Breast epithelium (tissue), 4 donors: ENCODE measurements at regions not wholly inside any gene's neighbourhood (a gene's known extent, or its start where the extent isn't known, plus 50 kb on each side); places are given as distances from the start of the nearest gene placed in this dataset.

Experiments
- DNase-seq, 2 donors: peaks; one replicate each; pipeline ENCODE4 v3.0.0-alpha.2; 2019; ENCODE audit warnings: low spot score in 2 of 2
- H3K27ac ChIP-seq, 2 donors: fragments of 200-600 bp; sonication (generic) in 1 of 2; one replicate each; pipeline ENCODE4 v1.5.1; 2016 to 2019; ENCODE audit warnings: mild to moderate bottlenecking in 1 of 2
- H3K27me3 ChIP-seq, 2 donors: fragments of 200-600 bp; sonication (generic) in 1 of 2; one replicate each; pipeline versions ENCODE4 v1.5.1 to v1.6.0; 2017 to 2019; ENCODE audit warnings: control low read depth in 1 of 2, mild to moderate bottlenecking in 1 of 2
- H3K36me3 ChIP-seq: fragments of 200-600 bp; one replicate; pipeline ENCODE4 v1.5.1; 2019
- H3K4me1 ChIP-seq, 2 donors: fragments of 200-600 bp; sonication (generic); one replicate each; pipeline ENCODE4 v1.5.1; 2016 to 2019; ENCODE audit warnings: control low read depth in 1 of 2
- H3K4me3 ChIP-seq, 3 donors: fragments of 200-600 bp; sonication (generic); 1 replicate in 2 of 3; 2 replicates in 1 of 3; pipeline ENCODE4 v1.5.1; 2016 to 2019; ENCODE audit warnings: mild to moderate bottlenecking in 3 of 3, moderate library complexity in 2 of 3
- H3K9me3 ChIP-seq, 2 donors: fragments of 200-600 bp; sonication (generic) in 1 of 2; one replicate each; pipeline ENCODE4 v1.5.1; 2016 to 2019; ENCODE audit warnings: control low read depth in 1 of 2
- POLR2A ChIP-seq: fragments of 450-650 bp; IDR thresholded peaks from one replicate; pipeline ENCODE4 v1.6.1; 2016; ENCODE audit warnings: antibody characterized with exemption, mild to moderate bottlenecking, moderate library complexity
- POLR2AphosphoS5 ChIP-seq, 3 donors: sonication (generic); formaldehyde crosslinking; IDR thresholded peaks; one replicate each; pipeline ENCODE4 v1.6.1; 2017; ENCODE audit warnings: antibody characterized with exemption in 3 of 3
- intact Hi-C: fragments of 100-400 bp; cut with DNase I; formaldehyde crosslinking; loops from one replicate; pipeline ENCODE4 v1.15.1; 2023; ENCODE audit warnings: low total_unique reads
- TF ChIP-seq, protein P1 (sequence below), 3 donors: fragments of 450-650 bp; IDR thresholded peaks; one replicate each; pipeline ENCODE4 v1.5.1; 2016 to 2017; ENCODE audit warnings: antibody characterized with exemption in 3 of 3, mild to moderate bottlenecking in 3 of 3, moderate library complexity in 3 of 3

DNA sequence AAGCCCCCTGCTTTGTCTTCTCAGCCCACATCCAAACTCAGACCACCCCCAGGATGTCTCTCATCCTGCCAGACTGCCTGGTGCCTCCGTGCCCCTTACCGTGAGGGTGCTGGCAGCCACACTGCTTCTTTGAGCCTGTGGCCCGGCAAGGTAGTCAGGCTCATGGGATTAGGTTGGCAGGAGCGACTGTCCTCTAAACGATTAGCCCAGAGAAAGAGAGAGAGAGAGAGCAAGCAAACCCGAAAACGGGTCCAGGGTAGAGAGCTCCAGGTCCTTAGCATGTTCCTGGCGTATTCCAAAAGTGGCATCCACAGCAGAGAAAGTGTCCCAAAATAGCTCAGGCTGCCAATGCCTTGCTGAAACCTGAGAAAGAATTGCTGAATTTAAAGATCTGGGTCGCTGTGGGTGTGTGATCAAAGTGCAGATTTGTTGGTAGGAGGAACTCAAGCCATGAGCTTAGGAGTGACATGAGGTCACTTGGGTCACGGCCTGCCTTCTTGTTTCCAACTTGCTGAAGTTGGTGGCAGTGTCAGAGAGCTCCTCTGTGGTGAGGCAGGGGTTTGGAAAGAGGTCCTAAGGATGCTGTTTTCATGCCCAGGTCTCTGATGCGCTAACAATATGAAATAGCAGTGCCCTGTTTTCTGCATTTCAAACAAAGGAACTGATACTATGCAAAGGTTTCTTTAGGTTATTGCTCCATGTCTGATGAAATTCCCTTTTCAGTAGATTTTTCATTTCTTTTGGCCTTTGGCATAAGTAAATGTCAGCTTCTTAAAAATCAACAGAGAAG is 81.6 kb downstream of the RTL9 start:
- Histone ChIP-seq H3K4me3 (no peak overlapping the region), H3K9me3 (no peaks in the 10 kb centered on the region), H3K27ac (no peak overlapping the region)

DNA sequence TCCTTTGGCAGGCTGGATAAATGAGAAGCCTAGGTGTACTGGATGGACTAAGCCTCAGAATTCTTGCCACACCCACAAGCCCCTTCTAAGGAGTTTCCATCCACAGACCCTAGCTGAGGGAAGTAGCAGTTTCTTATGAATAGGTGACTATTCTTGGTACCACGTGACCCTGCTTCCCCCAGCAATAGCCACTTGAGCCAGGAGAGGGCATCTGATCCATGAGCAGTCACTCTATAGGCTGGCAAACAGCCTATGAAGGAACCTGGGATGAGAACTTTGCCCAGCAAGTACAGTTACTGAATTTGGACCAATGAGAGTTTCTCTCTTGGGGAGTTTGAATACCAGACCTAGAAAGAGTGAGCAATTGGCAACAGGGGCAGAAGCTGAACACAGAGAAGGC is 84.0 kb downstream of the RTL9 start:
- H3K4me1 ChIP-seq: no peaks in the 10 kb centered on the region
- no peak overlapping the region for H3K27ac ChIP-seq
- peaks cover 0 to 89% of the 10 kb centered on the region in 2 donors for H3K27me3 ChIP-seq
- H3K4me3 ChIP-seq: no peak overlapping the region
- no peak for DNase-seq
- no peaks in the 10 kb centered on the region for H3K9me3 ChIP-seq
- no peaks in the 10 kb centered on the region for H3K36me3 ChIP-seq
- intact Hi-C loops: no loop called here
- TF ChIP-seq POLR2AphosphoS5 (IDR thresholded peaks at IDR 0.05) (no peak), POLR2A (no peak)
- TF ChIP-seq, protein P1, sequence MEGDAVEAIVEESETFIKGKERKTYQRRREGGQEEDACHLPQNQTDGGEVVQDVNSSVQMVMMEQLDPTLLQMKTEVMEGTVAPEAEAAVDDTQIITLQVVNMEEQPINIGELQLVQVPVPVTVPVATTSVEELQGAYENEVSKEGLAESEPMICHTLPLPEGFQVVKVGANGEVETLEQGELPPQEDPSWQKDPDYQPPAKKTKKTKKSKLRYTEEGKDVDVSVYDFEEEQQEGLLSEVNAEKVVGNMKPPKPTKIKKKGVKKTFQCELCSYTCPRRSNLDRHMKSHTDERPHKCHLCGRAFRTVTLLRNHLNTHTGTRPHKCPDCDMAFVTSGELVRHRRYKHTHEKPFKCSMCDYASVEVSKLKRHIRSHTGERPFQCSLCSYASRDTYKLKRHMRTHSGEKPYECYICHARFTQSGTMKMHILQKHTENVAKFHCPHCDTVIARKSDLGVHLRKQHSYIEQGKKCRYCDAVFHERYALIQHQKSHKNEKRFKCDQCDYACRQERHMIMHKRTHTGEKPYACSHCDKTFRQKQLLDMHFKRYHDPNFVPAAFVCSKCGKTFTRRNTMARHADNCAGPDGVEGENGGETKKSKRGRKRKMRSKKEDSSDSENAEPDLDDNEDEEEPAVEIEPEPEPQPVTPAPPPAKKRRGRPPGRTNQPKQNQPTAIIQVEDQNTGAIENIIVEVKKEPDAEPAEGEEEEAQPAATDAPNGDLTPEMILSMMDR (IDR thresholded peaks at IDR 0.05): no peak

More for the DNA sequence above, 81.6 kb downstream of the RTL9 start:
- Histone ChIP-seq H3K27me3 (peaks cover 0 to 92% of the 10 kb centered on the region in 2 donors), H3K36me3 (no peaks in the 10 kb centered on the region), H3K4me1 (no peaks in the 10 kb centered on the region)
- intact Hi-C loops: no loop called here
- TF ChIP-seq POLR2A (no peak), POLR2AphosphoS5 (IDR thresholded peaks at IDR 0.05) (no peak)
- TF ChIP-seq, protein P1 (IDR thresholded peaks at IDR 0.05): no peak
- DNase-seq: no peak

DNA sequence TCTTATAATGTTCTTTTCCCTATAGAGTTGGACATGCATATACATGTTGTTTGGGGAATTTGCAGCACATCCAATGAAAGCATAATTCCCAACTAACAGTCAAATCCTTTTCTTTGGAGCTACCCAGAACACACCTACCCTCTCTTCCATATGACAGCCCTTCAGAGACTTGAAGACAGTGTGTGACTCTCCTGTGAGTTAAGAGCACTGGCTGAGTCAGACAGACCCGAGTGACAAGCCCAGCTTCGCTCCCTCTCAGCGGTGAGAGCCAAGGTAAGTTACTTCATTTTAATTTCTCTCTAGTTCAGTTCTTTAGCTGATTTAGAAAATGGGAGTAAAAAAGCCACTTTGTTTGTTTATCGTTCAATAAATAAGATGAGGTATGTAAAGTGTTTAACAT is 86.3 kb downstream of the RTL9 start:
- H3K4me3 ChIP-seq: no peak overlapping the region
- DNase-seq: no peak
- H3K9me3 ChIP-seq: no peaks in the 10 kb centered on the region
- no peak for TF ChIP-seq POLR2A
- TF ChIP-seq, protein P1 (IDR thresholded peaks at IDR 0.05): no peak
- TF ChIP-seq POLR2AphosphoS5 (IDR thresholded peaks at IDR 0.05): no peak
- peaks cover 0 to 85% of the 10 kb centered on the region in 2 donors for H3K27me3 ChIP-seq
- intact Hi-C loops: no loop called here
- no peak overlapping the region for H3K27ac ChIP-seq
- H3K4me1 ChIP-seq: no peaks in the 10 kb centered on the region
- H3K36me3 ChIP-seq: no peaks in the 10 kb centered on the region

DNA sequence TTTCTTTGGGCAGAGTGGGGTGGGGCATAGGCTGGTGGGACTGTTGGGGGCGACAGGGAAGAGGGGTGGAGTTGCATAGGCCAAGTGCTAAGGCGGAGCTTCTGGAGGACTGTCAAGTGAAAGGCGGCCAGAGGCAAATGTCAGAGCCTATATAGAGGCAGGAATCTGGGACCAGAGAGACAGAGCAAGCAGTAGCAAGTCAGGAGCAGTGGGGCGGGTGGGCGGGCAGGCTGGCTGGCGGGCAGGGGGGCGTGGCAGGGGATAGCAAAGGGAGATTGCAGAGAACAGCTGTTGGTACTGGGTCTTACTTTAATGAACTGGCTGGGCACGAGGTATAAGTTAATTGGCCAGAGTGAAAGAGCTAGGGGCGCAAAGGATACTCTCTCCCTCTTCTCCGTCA is 89.8 kb downstream of the RTL9 start:
- Histone ChIP-seq H3K27ac (no peak overlapping the region), H3K36me3 (no peaks in the 10 kb centered on the region), H3K9me3 (no peaks in the 10 kb centered on the region), H3K4me1 (no peaks in the 10 kb centered on the region), H3K27me3 (peaks cover 0 to 85% of the 10 kb centered on the region in 2 donors), H3K4me3 (no peak overlapping the region)
- intact Hi-C loops: no loop called here
- TF ChIP-seq, protein P1 (IDR thresholded peaks at IDR 0.05): no peak
- TF ChIP-seq POLR2A: no peak
- no peak for DNase-seq

DNA sequence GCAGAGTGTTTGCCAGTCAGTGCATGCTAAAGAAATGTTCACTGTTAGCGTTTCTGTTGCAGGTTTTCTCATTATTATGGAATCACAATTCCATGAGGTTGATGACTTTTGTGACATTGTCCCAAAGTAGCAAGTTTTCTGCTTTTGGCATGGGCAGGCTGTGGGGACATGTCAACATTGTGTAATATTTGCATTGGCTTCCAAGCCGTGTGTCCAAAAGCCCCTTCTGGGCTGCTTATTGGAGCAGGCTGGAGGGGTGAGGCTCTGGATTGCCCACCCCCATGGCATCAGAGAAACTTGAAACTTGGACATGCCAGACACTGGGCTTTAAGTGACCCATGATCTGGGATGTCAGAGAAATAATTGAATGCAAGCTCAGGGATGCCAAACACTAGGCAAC is 90.7 kb downstream of the RTL9 start:
- Histone ChIP-seq H3K4me1 (no peaks in the 10 kb centered on the region), H3K27ac (no peak overlapping the region), H3K9me3 (no peaks in the 10 kb centered on the region), H3K36me3 (no peaks in the 10 kb centered on the region), H3K4me3 (no peak overlapping the region), H3K27me3 (peaks cover 0 to 76% of the 10 kb centered on the region in 2 donors)
- no peak for DNase-seq
- intact Hi-C loops: no loop called here
- TF ChIP-seq POLR2AphosphoS5 (IDR thresholded peaks at IDR 0.05): no peak
- TF ChIP-seq, protein P1 (IDR thresholded peaks at IDR 0.05): no peak
- no peak for TF ChIP-seq POLR2A
